GM19324 (cell line): ENCODE measurements at regions not wholly inside any gene's neighbourhood (a gene's known extent, or its start where the extent isn't known, plus 50 kb on each side); places are given as distances from the start of the nearest gene placed in this dataset.

ENCODE experiments used
- ATAC-seq: cut with Tn5 transposase; IDR thresholded peaks from one replicate; pipeline ENCODE4 v1.9.1; 2021; ENCODE audit warnings: mild to moderate bottlenecking, moderate library complexity; ENCODE audit not compliant: unreplicated experiment, low FRiP score

GRCh38 chr2:53302455-53302854 lies 465.1 kb upstream of the CHAC2 start:
- ATAC-seq, result no peak

- ATAC-seq, result no peak
Measured at GRCh38 chr2:53289309-53290006, 478.1 kb upstream of the CHAC2 start.

GRCh38 chr2:53286345-53286744 lies 481.3 kb upstream of the CHAC2 start:
- no peak for ATAC-seq

- no peak for ATAC-seq
Measured at GRCh38 chr2:53275743-53276142, 491.9 kb upstream of the CHAC2 start.

GRCh38 chr2:53268626-53269025 lies 499.0 kb upstream of the CHAC2 start:
- no peak for ATAC-seq

- no peak for ATAC-seq
Measured at GRCh38 chr2:53268086-53268485, 499.5 kb upstream of the CHAC2 start.

- ATAC-seq, result no peak
Measured at GRCh38 chr2:53265544-53266299, 501.9 kb upstream of the CHAC2 start.

GRCh38 chr2:53260568-53260967 lies 507.0 kb upstream of the CHAC2 start:
- ATAC-seq, result no peak

GRCh38 chr2:53259395-53260009 lies 508.1 kb upstream of the CHAC2 start:
- ATAC-seq, result no peak

- no peak for ATAC-seq
Measured at GRCh38 chr2:53257287-53257686, 510.3 kb upstream of the CHAC2 start.

- no peak for ATAC-seq
Measured at GRCh38 chr2:53253244-53253643, 514.4 kb upstream of the CHAC2 start.

- ATAC-seq, result no peak
Measured at GRCh38 chr2:53252115-53252514, 515.5 kb upstream of the CHAC2 start.

GRCh38 chr2:53247956-53248735 lies 519.5 kb upstream of the CHAC2 start:
- no peak for ATAC-seq

- no peak for ATAC-seq
Measured at GRCh38 chr2:53243430-53243829, 524.2 kb upstream of the CHAC2 start.

GRCh38 chr2:53242090-53242489 lies 525.5 kb upstream of the CHAC2 start:
- ATAC-seq, result no peak

- ATAC-seq, result no peak
Measured at GRCh38 chr2:53235836-53236582, 531.6 kb upstream of the CHAC2 start.

- ATAC-seq, result no peak
Measured at GRCh38 chr2:53234548-53234903, 533.1 kb upstream of the CHAC2 start.

GRCh38 chr2:53233759-53234547 lies 533.7 kb upstream of the CHAC2 start:
- ATAC-seq, result no peak

GRCh38 chr2:53231908-53232307 lies 535.7 kb upstream of the CHAC2 start:
- ATAC-seq, result no peak

GRCh38 chr2:53230691-53231090 lies 536.9 kb upstream of the CHAC2 start:
- no peak for ATAC-seq
